Mammary epithelial cell (primary cell): ENCODE measurements at regions not wholly inside any gene's neighbourhood (a gene's known extent, or its start where the extent isn't known, plus 50 kb on each side); places are given as distances from the start of the nearest gene placed in this dataset.

Experiments
- CTCF ChIP-seq, 2 donors: IDR thresholded peaks in 1 of 2; conservative IDR thresholded peaks in 1 of 2; 2 replicates each; pipeline ENCODE4 v1.5.1; 2011 to 2012; ENCODE audit warnings: inconsistent platforms in 2 of 2, low read length in 2 of 2, mild to moderate bottlenecking in 2 of 2, control low read depth in 1 of 2, low read depth in 1 of 2; ENCODE audit not compliant: insufficient read depth in 1 of 2; ENCODE audit errors: extremely low read depth in 1 of 2
- EZH2 ChIP-seq: IDR thresholded peaks from 2 replicates; pipeline ENCODE4 v1.6.1; 2012; ENCODE audit warnings: low read length, inconsistent platforms, borderline replicate concordance

GRCh38 chr3:67196677-67197076 lies 198.6 kb downstream of the KBTBD8 start:
- TF ChIP-seq EZH2 (no peak), CTCF (conservative IDR thresholded peaks at IDR 0.05 in 1 of 2, IDR thresholded peaks at IDR 0.05 in 1 of 2; ENCODE audit: extremely low read depth in 1 of 2, insufficient read depth in 1 of 2, low read depth in 1 of 2, low read length in 2 of 2) (no peak)
